Prostate gland (tissue), 2 donors: ENCODE measurements at regions not wholly inside any gene's neighbourhood (a gene's known extent, or its start where the extent isn't known, plus 50 kb on each side); places are given as distances from the start of the nearest gene placed in this dataset.

ENCODE experiments used
- DNase-seq: peaks from one replicate; pipeline ENCODE4 v3.0.0-alpha.2; 2019; ENCODE audit warnings: low spot score
- H3K27ac ChIP-seq, 2 donors: fragments of 200-600 bp; sonication (generic); 2 replicates each; pipeline ENCODE4 v1.5.1; 2017 to 2019
- H3K27me3 ChIP-seq: fragments of 200-600 bp; sonication (generic); replicated peaks from 2 replicates; pipeline ENCODE4 v1.5.1; 2019; ENCODE audit not compliant: insufficient read depth
- H3K36me3 ChIP-seq, 2 donors: fragments of 200-600 bp; sonication (generic); 1 replicate in 1 of 2; 2 replicates in 1 of 2; pipeline versions ENCODE4 v1.5.1 to v1.8.1; 2017 to 2019
- H3K4me1 ChIP-seq: fragments of 200-600 bp; sonication (generic); replicated peaks from 2 replicates; pipeline ENCODE4 v1.5.1; 2019
- H3K4me3 ChIP-seq, 2 donors: fragments of 200-600 bp; sonication (generic); 2 replicates each; pipeline ENCODE4 v1.5.1; 2017 to 2019
- H3K9me3 ChIP-seq: fragments of 200-600 bp; sonication (generic); 2 replicates; pipeline ENCODE4 v1.5.1; 2017
- CTCF ChIP-seq, 4 experiments: fragments of 200-600 bp in 2 of 4; fragments of 450-650 bp in 2 of 4; sonication (generic) in 2 of 4; IDR thresholded peaks; 1 replicate in 3 of 4; 2 replicates in 1 of 4; pipeline ENCODE4 v1.5.1; 2016 to 2019; ENCODE audit warnings: antibody characterized with exemption in 4 of 4, mild to moderate bottlenecking in 2 of 4, moderate library complexity in 2 of 4
- POLR2A ChIP-seq: fragments of 450-650 bp; IDR thresholded peaks from one replicate; pipeline ENCODE4 v1.6.1; 2016; ENCODE audit warnings: antibody characterized with exemption, mild to moderate bottlenecking
- POLR2AphosphoS5 ChIP-seq: sonication (generic); formaldehyde crosslinking; IDR thresholded peaks from one replicate; pipeline ENCODE4 v1.6.1; 2017; ENCODE audit warnings: antibody characterized with exemption
- WGBS: methylation state at CpG from one replicate; pipeline ENCODE4 v1.1.5; 2018; 5-methylcytosine and 5-hydroxymethylcytosine counted together
- intact Hi-C: fragments of 100-400 bp; cut with DNase I; formaldehyde crosslinking; loops from one replicate; pipeline ENCODE4 v1.14.2; 2022

- DNase-seq: no peak
- Histone ChIP-seq H3K9me3 (no peaks in the 10 kb centered on the region), H3K4me1 (no peaks in the 10 kb centered on the region), H3K27ac (no peak overlapping the region), H3K36me3 (no peaks in the 10 kb centered on the region), H3K27me3 (no peaks in the 10 kb centered on the region), H3K4me3 (no peak overlapping the region)
- TF ChIP-seq POLR2AphosphoS5: no peak
- no peak for TF ChIP-seq POLR2A
- TF ChIP-seq CTCF (IDR thresholded peaks at IDR 0.05): no peak
- WGBS: 86% methylated on average over 8 of the region's 8 CpGs
- intact Hi-C loops: no loop called here
Observed at GRCh38 chr6:2560140-2560818, 190.4 kb downstream of the MYLK4 start.

- Histone ChIP-seq H3K27ac (no peak overlapping the region), H3K27me3 (no peaks in the 10 kb centered on the region), H3K9me3 (no peaks in the 10 kb centered on the region), H3K4me3 (no peak overlapping the region), H3K36me3 (no peaks in the 10 kb centered on the region), H3K4me1 (no peaks in the 10 kb centered on the region)
- TF ChIP-seq POLR2AphosphoS5: no peak
- TF ChIP-seq CTCF (IDR thresholded peaks at IDR 0.05): no peak
- no peak for TF ChIP-seq POLR2A
- DNase-seq: no peak
- intact Hi-C loops: no loop called here
- 84% methylated on average over 25 of the region's 25 CpGs for WGBS
Observed at GRCh38 chr6:2558861-2559801, 191.6 kb downstream of the MYLK4 start.

GRCh38 chr6:2558098-2558680 lies 192.5 kb downstream of the MYLK4 start:
- 82% methylated on average over 13 of the region's 13 CpGs for WGBS
- no peaks in the 10 kb centered on the region for H3K36me3 ChIP-seq
- H3K27ac ChIP-seq: no peak overlapping the region
- no peaks in the 10 kb centered on the region for H3K4me1 ChIP-seq
- no peaks in the 10 kb centered on the region for H3K9me3 ChIP-seq
- H3K27me3 ChIP-seq: no peaks in the 10 kb centered on the region
- H3K4me3 ChIP-seq: no peak overlapping the region
- DNase-seq: no peak
- intact Hi-C loops: no loop called here
- TF ChIP-seq POLR2A (no peak), POLR2AphosphoS5 (no peak), CTCF (IDR thresholded peaks at IDR 0.05) (no peak)

- Histone ChIP-seq H3K4me3 (no peak overlapping the region), H3K27me3 (no peaks in the 10 kb centered on the region), H3K36me3 (no peaks in the 10 kb centered on the region), H3K27ac (no peak overlapping the region), H3K9me3 (no peaks in the 10 kb centered on the region), H3K4me1 (no peaks in the 10 kb centered on the region)
- DNase-seq: no peak
- intact Hi-C loops: no loop called here
- TF ChIP-seq CTCF (IDR thresholded peaks at IDR 0.05) (no peak), POLR2A (no peak)
- WGBS: 85% methylated on average over 7 of the region's 7 CpGs
Observed at GRCh38 chr6:2557181-2557720, 193.5 kb downstream of the MYLK4 start.
